Adrenal gland (tissue), 9 donors: ENCODE measurements at regions not wholly inside any gene's neighbourhood (a gene's known extent, or its start where the extent isn't known, plus 50 kb on each side); places are given as distances from the start of the nearest gene placed in this dataset.

Experiments used
- DNase-seq, 7 donors: peaks; one replicate each; pipeline ENCODE4 v3.0.0-alpha.2; 2019 to 2020
- H3K27ac ChIP-seq, 5 donors: fragments of 200-600 bp; sonication (generic) in 4 of 5; 1 replicate in 3 of 5; 2 replicates in 2 of 5; pipeline versions ENCODE4 v1.5.1 to v1.8.0; 2016 to 2020; ENCODE audit warnings: mild to moderate bottlenecking in 1 of 5
- H3K27me3 ChIP-seq: fragments of 200-600 bp; 2 replicates; pipeline ENCODE4 v1.8.0; 2021
- H3K36me3 ChIP-seq, 2 donors: fragments of 200-600 bp; replicated peaks in 1 of 2; 1 replicate in 1 of 2; 2 replicates in 1 of 2; pipeline versions ENCODE4 v1.5.1 to v1.8.0; 2018 to 2022
- H3K4me1 ChIP-seq, 2 donors: fragments of 200-600 bp; replicated peaks in 1 of 2; 1 replicate in 1 of 2; 2 replicates in 1 of 2; pipeline versions ENCODE4 v1.5.1 to v1.8.0; 2018 to 2021
- H3K4me3 ChIP-seq, 4 donors: fragments of 200-600 bp; sonication (generic) in 3 of 4; one replicate each; pipeline ENCODE4 v1.5.1; 2016 to 2018
- H3K9me3 ChIP-seq, 3 donors: fragments of 200-600 bp; sonication (generic) in 1 of 3; replicated peaks in 1 of 3; 1 replicate in 2 of 3; 2 replicates in 1 of 3; pipeline versions ENCODE4 v1.5.1 to v1.8.0; 2016 to 2021
- POLR2A ChIP-seq, 2 donors: fragments of 450-650 bp; IDR thresholded peaks; one replicate each; pipeline ENCODE4 v1.6.1; 2017; ENCODE audit warnings: antibody characterized with exemption in 2 of 2, mild to moderate bottlenecking in 2 of 2, moderate library complexity in 1 of 2
- WGBS, 4 donors: extraction: QIAGEN DNeasy Blood & Tissue Kit in 2 of 4; methylation state at CpG; one replicate each; pipeline versions ENCODE4 v1.1.5 to v1.1.7; 2013 to 2017; 5-methylcytosine and 5-hydroxymethylcytosine counted together
- intact Hi-C, 2 donors: fragments of 100-400 bp; cut with DNase I; formaldehyde crosslinking; loops; one replicate each; pipeline versions ENCODE4 v1.14.1 to v1.15.0; 2022 to 2023
- TF ChIP-seq, protein P1 (sequence below), 6 experiments: fragments of 450-650 bp in 4 of 6; fragments of 200-600 bp in 2 of 6; sonication (generic) in 1 of 6; IDR thresholded peaks; 1 replicate in 5 of 6; 2 replicates in 1 of 6; pipeline versions ENCODE4 v1.5.1 to v1.8.0; 2016 to 2021; ENCODE audit warnings: antibody characterized with exemption in 6 of 6, mild to moderate bottlenecking in 2 of 6, moderate library complexity in 1 of 6
- donor health status: healthy with polysubstance abuse.
- donor health status: Bipolar disorder and iron deficiency.
- donor health status: DM: yes; HTN: yes; CAD: no.
- donor health status: DM: no; HTN: no; CAD: no.
- donor health status: DM: no; HTN: no; CAD: no.

DNA sequence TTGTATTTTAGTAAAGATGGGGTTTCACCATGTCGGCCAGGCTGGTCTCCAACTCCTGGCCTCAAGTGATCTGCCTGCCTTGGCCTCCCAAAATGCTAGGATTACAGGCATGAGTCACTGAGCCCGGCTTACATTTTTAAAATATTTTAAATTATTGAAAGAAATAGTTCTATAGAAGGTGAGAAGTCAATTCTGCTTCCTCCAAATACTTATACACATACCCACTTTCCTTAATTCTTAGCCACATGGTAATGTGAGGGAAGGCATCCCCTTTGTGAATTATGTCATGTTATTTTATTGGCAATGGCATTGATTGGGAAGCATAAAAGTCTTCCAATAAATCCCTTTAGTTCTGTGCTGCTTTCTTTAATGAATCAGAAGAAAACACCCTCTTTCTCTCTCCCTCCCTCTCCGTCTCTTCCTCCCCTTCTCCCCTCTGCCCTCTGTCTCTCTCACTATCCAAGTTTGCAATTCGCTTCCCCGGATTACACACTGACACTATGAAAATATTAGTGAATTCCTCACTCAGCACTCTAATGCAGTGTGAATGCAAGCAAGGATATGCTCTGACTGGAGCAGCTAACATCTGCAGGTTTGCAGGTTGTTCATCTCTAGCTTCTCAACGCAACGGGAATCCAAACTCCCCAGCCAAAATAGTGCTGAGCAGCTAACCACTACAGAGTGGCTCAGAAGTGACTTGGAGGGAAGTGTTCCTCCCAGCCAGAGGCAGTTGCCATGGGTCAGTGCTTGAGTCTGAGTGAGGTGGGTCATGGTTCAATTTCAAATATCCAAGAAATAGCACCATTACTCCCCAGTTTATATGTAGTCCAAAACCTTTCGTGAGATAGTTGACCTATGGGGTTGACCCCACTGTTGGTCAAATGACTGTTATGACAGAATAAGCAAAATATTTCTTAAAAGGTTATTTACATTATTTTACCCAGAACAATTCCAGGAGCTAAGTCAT lies 77.8 kb upstream of the CD55 start:
- H3K27me3 ChIP-seq: no peaks in the 10 kb centered on the region
- WGBS, 4 donors: 77 to 88% (median 81%) methylated on average over 8 of the region's 8 CpGs
- peaks cover 15 to 20% of the 10 kb centered on the region in 2 donors for H3K4me1 ChIP-seq
- H3K27ac ChIP-seq: no peak overlapping the region
- no peak for DNase-seq
- TF ChIP-seq, protein P1, sequence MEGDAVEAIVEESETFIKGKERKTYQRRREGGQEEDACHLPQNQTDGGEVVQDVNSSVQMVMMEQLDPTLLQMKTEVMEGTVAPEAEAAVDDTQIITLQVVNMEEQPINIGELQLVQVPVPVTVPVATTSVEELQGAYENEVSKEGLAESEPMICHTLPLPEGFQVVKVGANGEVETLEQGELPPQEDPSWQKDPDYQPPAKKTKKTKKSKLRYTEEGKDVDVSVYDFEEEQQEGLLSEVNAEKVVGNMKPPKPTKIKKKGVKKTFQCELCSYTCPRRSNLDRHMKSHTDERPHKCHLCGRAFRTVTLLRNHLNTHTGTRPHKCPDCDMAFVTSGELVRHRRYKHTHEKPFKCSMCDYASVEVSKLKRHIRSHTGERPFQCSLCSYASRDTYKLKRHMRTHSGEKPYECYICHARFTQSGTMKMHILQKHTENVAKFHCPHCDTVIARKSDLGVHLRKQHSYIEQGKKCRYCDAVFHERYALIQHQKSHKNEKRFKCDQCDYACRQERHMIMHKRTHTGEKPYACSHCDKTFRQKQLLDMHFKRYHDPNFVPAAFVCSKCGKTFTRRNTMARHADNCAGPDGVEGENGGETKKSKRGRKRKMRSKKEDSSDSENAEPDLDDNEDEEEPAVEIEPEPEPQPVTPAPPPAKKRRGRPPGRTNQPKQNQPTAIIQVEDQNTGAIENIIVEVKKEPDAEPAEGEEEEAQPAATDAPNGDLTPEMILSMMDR (IDR thresholded peaks at IDR 0.05): no peak
- no peak for TF ChIP-seq POLR2A (IDR thresholded peaks at IDR 0.05)
- no peaks in the 10 kb centered on the region for H3K36me3 ChIP-seq
- no peaks in the 10 kb centered on the region for H3K9me3 ChIP-seq
- no peak overlapping the region for H3K4me3 ChIP-seq
- intact Hi-C loops: no loop called here

GRCh38 chr1:207244409-207244801 lies 77.1 kb upstream of the CD55 start:
- no peak for DNase-seq
- Histone ChIP-seq H3K9me3 (no peaks in the 10 kb centered on the region), H3K27ac (no peak overlapping the region), H3K4me1 (peaks cover 15 to 26% of the 10 kb centered on the region in 2 donors), H3K4me3 (no peak overlapping the region), H3K27me3 (no peaks in the 10 kb centered on the region), H3K36me3 (no peaks in the 10 kb centered on the region)
- TF ChIP-seq, protein P1 (IDR thresholded peaks at IDR 0.05): no peak
- TF ChIP-seq POLR2A (IDR thresholded peaks at IDR 0.05): no peak
- intact Hi-C loops: no loop called here
- 90 to 94% (median 92%) methylated on average over 6 of the region's 6 CpGs for WGBS, 4 donors

- TF ChIP-seq, protein P1 (IDR thresholded peaks at IDR 0.05): no peak
- no peak for TF ChIP-seq POLR2A (IDR thresholded peaks at IDR 0.05)
- no peaks in the 10 kb centered on the region for H3K36me3 ChIP-seq
- no peak overlapping the region for H3K4me3 ChIP-seq
- H3K27me3 ChIP-seq: no peaks in the 10 kb centered on the region
- H3K27ac ChIP-seq: no peak overlapping the region
- no peaks in the 10 kb centered on the region for H3K9me3 ChIP-seq
- 82 to 94% (median 88%) methylated on average over 2 of the region's 2 CpGs for WGBS, 4 donors
- DNase-seq: no peak
- intact Hi-C loops: no loop called here
- peaks cover 15 to 26% of the 10 kb centered on the region in 2 donors for H3K4me1 ChIP-seq
Measured at GRCh38 chr1:207245124-207245523, 76.4 kb upstream of the CD55 start.

GRCh38 chr1:207248544-207249198 lies 72.8 kb upstream of the CD55 start:
- DNase-seq: no peak
- Histone ChIP-seq H3K4me1 (peaks cover 0 to 7% of the 10 kb centered on the region in 2 donors), H3K36me3 (no peaks in the 10 kb centered on the region), H3K27me3 (no peaks in the 10 kb centered on the region), H3K9me3 (peaks cover 0 to under 1% (median 0%) of the 10 kb centered on the region in 3 donors), H3K27ac (no peak overlapping the region), H3K4me3 (no peak overlapping the region)
- intact Hi-C loops: no loop called here
- TF ChIP-seq, protein P1 (IDR thresholded peaks at IDR 0.05): no peak
- TF ChIP-seq POLR2A (IDR thresholded peaks at IDR 0.05): no peak
- WGBS, 4 donors: 36 to 73% (median 53%) methylated on average over 3 of the region's 3 CpGs
